ENCODE measurements at regions not wholly inside any gene's neighbourhood (a gene's known extent, or its start where the extent isn't known, plus 50 kb on each side); places are given as distances from the start of the nearest gene placed in this dataset.

- TF ChIP-seq CTCF (IDR thresholded peaks at IDR 0.05) (no peak), POLR2AphosphoS5 (IDR thresholded peaks at IDR 0.05; ENCODE audit: low read depth, low read length) (no peak)
Observed at GRCh38 chr4:111066447-111066846, 443.6 kb upstream of the PITX2 start.
